SJCRH30 (cell line): ENCODE measurements at regions not wholly inside any gene's neighbourhood (a gene's known extent, or its start where the extent isn't known, plus 50 kb on each side); places are given as distances from the start of the nearest gene placed in this dataset.

Experiments
- DNase-seq, 2 experiments: peaks; one replicate each; pipeline ENCODE4 v3.0.0-alpha.2; 2015 to 2020
- H3K27ac ChIP-seq: fragments of 250-450 bp; sonication (Bioruptor Pico); 2 replicates; pipeline ENCODE4 v1.5.1; 2020; ENCODE audit warnings: mild to moderate bottlenecking, moderate library complexity
- H3K27me3 ChIP-seq: fragments of 250-450 bp; sonication (Bioruptor Pico); 2 replicates; pipeline ENCODE4 v1.5.1; 2020; ENCODE audit warnings: mild to moderate bottlenecking, moderate library complexity
- H3K36me3 ChIP-seq: fragments of 250-450 bp; sonication (Bioruptor Pico); 2 replicates; pipeline ENCODE4 v1.5.1; 2020; ENCODE audit warnings: mild to moderate bottlenecking, moderate library complexity
- H3K4me1 ChIP-seq: fragments of 250-450 bp; sonication (Bioruptor Pico); 2 replicates; pipeline ENCODE4 v1.5.1; 2020; ENCODE audit warnings: mild to moderate bottlenecking, moderate library complexity
- H3K4me3 ChIP-seq: fragments of 250-450 bp; sonication (Bioruptor Pico); 2 replicates; pipeline ENCODE4 v1.5.1; 2020; ENCODE audit warnings: mild to moderate bottlenecking, moderate library complexity
- H3K9me3 ChIP-seq: fragments of 250-450 bp; sonication (Bioruptor Pico); replicated peaks from 2 replicates; pipeline ENCODE4 v1.5.1; 2020; ENCODE audit warnings: mild to moderate bottlenecking, moderate library complexity

GRCh38 chr10:1933215-1933614 is 195.9 kb upstream of the ADARB2 start:
- no peaks in the 10 kb centered on the region for H3K4me1 ChIP-seq
- no peak overlapping the region for H3K4me3 ChIP-seq
- H3K36me3 ChIP-seq, result no peaks in the 10 kb centered on the region
- no peak for DNase-seq
- H3K27me3 ChIP-seq, result no peaks in the 10 kb centered on the region
- no peaks in the 10 kb centered on the region for H3K9me3 ChIP-seq
- no peak overlapping the region for H3K27ac ChIP-seq

GRCh38 chr10:1932692-1933094 is 195.4 kb upstream of the ADARB2 start:
- no peak for DNase-seq
- Histone ChIP-seq H3K9me3 (no peaks in the 10 kb centered on the region), H3K4me3 (no peak overlapping the region), H3K27me3 (no peaks in the 10 kb centered on the region), H3K36me3 (no peaks in the 10 kb centered on the region), H3K27ac (no peak overlapping the region), H3K4me1 (no peaks in the 10 kb centered on the region)

- Histone ChIP-seq H3K4me3 (no peak overlapping the region), H3K4me1 (no peaks in the 10 kb centered on the region), H3K36me3 (no peaks in the 10 kb centered on the region), H3K27ac (no peak overlapping the region), H3K9me3 (no peaks in the 10 kb centered on the region), H3K27me3 (no peaks in the 10 kb centered on the region)
- no peak for DNase-seq
These were observed 191.3 kb upstream of the ADARB2 start for GRCh38 chr10:1928606-1929005.

GRCh38 chr10:1923998-1924397 is 186.7 kb upstream of the ADARB2 start:
- Histone ChIP-seq H3K27ac (no peak overlapping the region), H3K36me3 (no peaks in the 10 kb centered on the region), H3K4me3 (no peak overlapping the region), H3K9me3 (no peaks in the 10 kb centered on the region), H3K4me1 (no peaks in the 10 kb centered on the region), H3K27me3 (no peaks in the 10 kb centered on the region)
- no peak for DNase-seq

- Histone ChIP-seq H3K36me3 (no peaks in the 10 kb centered on the region), H3K9me3 (no peaks in the 10 kb centered on the region), H3K27me3 (no peaks in the 10 kb centered on the region), H3K27ac (no peak overlapping the region), H3K4me1 (no peaks in the 10 kb centered on the region), H3K4me3 (no peak overlapping the region)
- no peak for DNase-seq
These were observed 186.3 kb upstream of the ADARB2 start for GRCh38 chr10:1923586-1923985.

GRCh38 chr10:1920941-1921340 is 183.6 kb upstream of the ADARB2 start:
- Histone ChIP-seq H3K9me3 (no peaks in the 10 kb centered on the region), H3K4me1 (no peaks in the 10 kb centered on the region), H3K36me3 (no peaks in the 10 kb centered on the region), H3K4me3 (no peak overlapping the region), H3K27ac (no peak overlapping the region), H3K27me3 (no peaks in the 10 kb centered on the region)
- DNase-seq, result no peak

- H3K36me3 ChIP-seq, result no peaks in the 10 kb centered on the region
- H3K27me3 ChIP-seq, result no peaks in the 10 kb centered on the region
- H3K4me1 ChIP-seq, result no peaks in the 10 kb centered on the region
- no peak overlapping the region for H3K4me3 ChIP-seq
- H3K27ac ChIP-seq, result no peak overlapping the region
- no peak for DNase-seq
- H3K9me3 ChIP-seq, result no peaks in the 10 kb centered on the region
These were observed 182.8 kb upstream of the ADARB2 start for GRCh38 chr10:1920127-1920526.

- no peaks in the 10 kb centered on the region for H3K27me3 ChIP-seq
- H3K36me3 ChIP-seq, result no peaks in the 10 kb centered on the region
- no peaks in the 10 kb centered on the region for H3K4me1 ChIP-seq
- H3K27ac ChIP-seq, result no peak overlapping the region
- no peaks in the 10 kb centered on the region for H3K9me3 ChIP-seq
- no peak overlapping the region for H3K4me3 ChIP-seq
- DNase-seq, result no peak
These were observed 174.4 kb upstream of the ADARB2 start for GRCh38 chr10:1911771-1912170.

GRCh38 chr10:1903982-1904381 is 166.7 kb upstream of the ADARB2 start:
- no peak overlapping the region for H3K4me3 ChIP-seq
- no peaks in the 10 kb centered on the region for H3K36me3 ChIP-seq

GRCh38 chr10:1896153-1896552 is 158.8 kb upstream of the ADARB2 start:
- no peak for DNase-seq
- Histone ChIP-seq H3K4me3 (no peak overlapping the region), H3K9me3 (no peaks in the 10 kb centered on the region), H3K27me3 (no peaks in the 10 kb centered on the region), H3K4me1 (no peaks in the 10 kb centered on the region), H3K27ac (no peak overlapping the region), H3K36me3 (no peaks in the 10 kb centered on the region)

More at GRCh38 chr10:1903982-1904381, 166.7 kb upstream of the ADARB2 start:
- Histone ChIP-seq H3K27ac (no peak overlapping the region), H3K27me3 (no peaks in the 10 kb centered on the region), H3K9me3 (no peaks in the 10 kb centered on the region), H3K4me1 (no peaks in the 10 kb centered on the region)
- DNase-seq, result no peak

- no peak for DNase-seq
- Histone ChIP-seq H3K27me3 (no peaks in the 10 kb centered on the region), H3K4me1 (no peaks in the 10 kb centered on the region), H3K27ac (no peak overlapping the region), H3K9me3 (no peaks in the 10 kb centered on the region), H3K36me3 (no peaks in the 10 kb centered on the region), H3K4me3 (no peak overlapping the region)
These were observed 158.4 kb upstream of the ADARB2 start for GRCh38 chr10:1895691-1896090.

- no peaks in the 10 kb centered on the region for H3K27me3 ChIP-seq
These were observed 157.6 kb upstream of the ADARB2 start for GRCh38 chr10:1894912-1895311.

GRCh38 chr10:1893941-1894340 is 156.6 kb upstream of the ADARB2 start:
- Histone ChIP-seq H3K9me3 (no peaks in the 10 kb centered on the region), H3K4me1 (no peaks in the 10 kb centered on the region)

More at GRCh38 chr10:1894912-1895311, 157.6 kb upstream of the ADARB2 start:
- Histone ChIP-seq H3K9me3 (no peaks in the 10 kb centered on the region), H3K36me3 (no peaks in the 10 kb centered on the region), H3K4me3 (no peak overlapping the region), H3K4me1 (no peaks in the 10 kb centered on the region), H3K27ac (no peak overlapping the region)
- no peak for DNase-seq

GRCh38 chr10:1886039-1886438 is 148.7 kb upstream of the ADARB2 start:
- Histone ChIP-seq H3K27ac (no peak overlapping the region), H3K4me1 (no peaks in the 10 kb centered on the region), H3K9me3 (no peaks in the 10 kb centered on the region), H3K4me3 (no peak overlapping the region), H3K27me3 (no peaks in the 10 kb centered on the region), H3K36me3 (no peaks in the 10 kb centered on the region)
- no peak for DNase-seq

More at GRCh38 chr10:1893941-1894340, 156.6 kb upstream of the ADARB2 start:
- H3K4me3 ChIP-seq, result no peak overlapping the region
- no peaks in the 10 kb centered on the region for H3K27me3 ChIP-seq
- no peak overlapping the region for H3K27ac ChIP-seq
- DNase-seq, result no peak
- no peaks in the 10 kb centered on the region for H3K36me3 ChIP-seq

GRCh38 chr10:1882728-1883127 is 145.4 kb upstream of the ADARB2 start:
- H3K27ac ChIP-seq, result no peak overlapping the region
- no peak overlapping the region for H3K4me3 ChIP-seq
- no peaks in the 10 kb centered on the region for H3K27me3 ChIP-seq
- no peaks in the 10 kb centered on the region for H3K4me1 ChIP-seq
- H3K9me3 ChIP-seq, result no peaks in the 10 kb centered on the region
- no peak for DNase-seq
- no peaks in the 10 kb centered on the region for H3K36me3 ChIP-seq

- DNase-seq, result no peak
- H3K4me1 ChIP-seq, result no peaks in the 10 kb centered on the region
- H3K36me3 ChIP-seq, result no peaks in the 10 kb centered on the region
- H3K9me3 ChIP-seq, result no peaks in the 10 kb centered on the region
- H3K27ac ChIP-seq, result no peak overlapping the region
- H3K4me3 ChIP-seq, result no peak overlapping the region
- no peaks in the 10 kb centered on the region for H3K27me3 ChIP-seq
These were observed 144.9 kb upstream of the ADARB2 start for GRCh38 chr10:1882180-1882579.

GRCh38 chr10:1881636-1882035 is 144.3 kb upstream of the ADARB2 start:
- no peak for DNase-seq
- Histone ChIP-seq H3K27me3 (no peaks in the 10 kb centered on the region), H3K36me3 (no peaks in the 10 kb centered on the region), H3K9me3 (no peaks in the 10 kb centered on the region), H3K4me1 (no peaks in the 10 kb centered on the region), H3K4me3 (no peak overlapping the region), H3K27ac (no peak overlapping the region)
